DOHH2 (cell line): ENCODE measurements at regions not wholly inside any gene's neighbourhood (a gene's known extent, or its start where the extent isn't known, plus 50 kb on each side); places are given as distances from the start of the nearest gene placed in this dataset.
"Not testable (repeated sequence)": the region's sequence is repeated elsewhere in the genome, so short reads cannot be mapped to it uniquely, and the experiment has no call there.

ENCODE experiments used
- H3F3A ChIP-seq: fragments of 200-600 bp; sonication (generic), shearing (Covaris generic); 2 replicates; pipeline ENCODE4 v1.6.0; 2016; ENCODE audit warnings: antibody characterized with exemption, mild to moderate bottlenecking; ENCODE audit not compliant: control insufficient read depth, insufficient read depth
- H3K27ac ChIP-seq: fragments of 200-600 bp; sonication (generic); 2 replicates; pipeline ENCODE4 v1.5.1; 2014; ENCODE audit warnings: low read depth, mild to moderate bottlenecking, low read length, moderate library complexity
- H3K27me3 ChIP-seq: fragments of 200-600 bp; sonication (generic); 2 replicates; pipeline ENCODE4 v1.6.1; 2014; ENCODE audit warnings: mild to moderate bottlenecking, low read length, mixed read lengths; ENCODE audit not compliant: control insufficient read depth
- H3K36me3 ChIP-seq: fragments of 200-600 bp; sonication (generic); 2 replicates; pipeline ENCODE4 v1.6.1; 2014; ENCODE audit warnings: mild to moderate bottlenecking, low read length, moderate library complexity, mixed read lengths; ENCODE audit not compliant: control insufficient read depth
- H3K4me1 ChIP-seq: fragments of 200-600 bp; sonication (generic); 2 replicates; pipeline ENCODE4 v1.6.1; 2014; ENCODE audit warnings: mild to moderate bottlenecking, low read length, mixed read lengths; ENCODE audit not compliant: control insufficient read depth
- H3K4me2 ChIP-seq: fragments of 200-600 bp; sonication (generic); 2 replicates; pipeline ENCODE4 v1.6.0; 2014; ENCODE audit warnings: mild to moderate bottlenecking, low read length, moderate library complexity
- H3K4me3 ChIP-seq: fragments of 200-600 bp; sonication (generic); 2 replicates; pipeline ENCODE4 v1.5.1; 2014; ENCODE audit warnings: mild to moderate bottlenecking, low read length, mixed read lengths
- H3K79me2 ChIP-seq: fragments of 200-600 bp; sonication (generic); 2 replicates; pipeline ENCODE4 v1.6.1; 2014; ENCODE audit warnings: mild to moderate bottlenecking, low read length, mixed read lengths; ENCODE audit not compliant: control insufficient read depth
- H3K9me2 ChIP-seq: fragments of 200-600 bp; sonication (generic); replicated peaks from 2 replicates; pipeline ENCODE4 v1.6.1; 2014; ENCODE audit warnings: mild to moderate bottlenecking, low read length, mixed read lengths; ENCODE audit not compliant: control insufficient read depth
- H3K9me3 ChIP-seq: fragments of 200-600 bp; sonication (generic); 2 replicates; pipeline ENCODE4 v1.6.1; 2014; ENCODE audit warnings: antibody characterized with exemption, low read length, mixed read lengths; ENCODE audit not compliant: control insufficient read depth, insufficient read depth
- H4K20me1 ChIP-seq: fragments of 200-600 bp; sonication (generic); 2 replicates; pipeline ENCODE4 v1.6.0; 2014; ENCODE audit warnings: low read depth, mild to moderate bottlenecking, antibody characterized with exemption, low read length, moderate library complexity; ENCODE audit not compliant: control insufficient read depth, insufficient read depth
- CTCF ChIP-seq: fragments of 200-600 bp; sonication (generic); IDR thresholded peaks from one replicate; pipeline ENCODE4 v1.5.1; 2014; ENCODE audit warnings: antibody characterized with exemption, mild to moderate bottlenecking, low read depth, low read length; ENCODE audit not compliant: poor library complexity, severe bottlenecking
- EZH2phosphoT487 ChIP-seq: fragments of 200-600 bp; sonication (generic); IDR thresholded peaks from 2 replicates; pipeline ENCODE4 v1.6.1; 2017; ENCODE audit warnings: borderline replicate concordance, mild to moderate bottlenecking, antibody characterized with exemption, low read length, moderate library complexity, mixed read lengths

DNA sequence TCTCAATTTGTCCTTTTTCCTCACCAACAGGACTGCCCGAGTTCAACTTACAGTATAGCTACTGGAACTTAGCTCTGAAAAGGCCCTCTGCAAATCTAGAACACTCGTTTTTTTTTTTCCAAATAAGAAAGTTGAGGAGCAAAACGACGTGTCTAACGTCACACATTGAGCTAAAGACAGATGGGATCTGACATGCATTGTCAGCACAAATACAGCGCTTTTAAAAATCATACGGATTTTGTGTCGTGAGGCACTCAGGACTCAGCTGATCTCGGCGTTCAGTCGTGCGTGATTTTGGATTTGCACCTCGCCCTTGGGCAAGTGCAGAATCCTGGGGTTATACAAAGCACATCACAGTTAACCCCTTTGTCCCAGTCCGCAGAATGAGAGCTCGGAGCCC, 94.7 kb upstream of the ZNF322 start:
- H3K9me2 ChIP-seq: no peaks in the 10 kb centered on the region
- TF ChIP-seq EZH2phosphoT487 (no peak), CTCF (no peak)
- H3K4me2 ChIP-seq: no peak overlapping the region
- no peaks in the 10 kb centered on the region for H3K27me3 ChIP-seq
- H3K79me2 ChIP-seq: no peaks in the 10 kb centered on the region
- H3K36me3 ChIP-seq: no peaks in the 10 kb centered on the region
- H3K4me3 ChIP-seq: no peak overlapping the region
- H3K4me1 ChIP-seq: no peaks in the 10 kb centered on the region
- no peaks in the 10 kb centered on the region for H3F3A ChIP-seq
- H3K27ac ChIP-seq: no peak overlapping the region
- H4K20me1 ChIP-seq: no peaks in the 10 kb centered on the region
- H3K9me3 ChIP-seq: no peaks in the 10 kb centered on the region

- H3K79me2 ChIP-seq, H3K36me3 ChIP-seq, H3K4me3 ChIP-seq, H3K4me2 ChIP-seq, H3K4me1 ChIP-seq, H3K27ac ChIP-seq, H3K9me3 ChIP-seq, H3F3A ChIP-seq, H4K20me1 ChIP-seq, H3K9me2 ChIP-seq, H3K27me3 ChIP-seq: not testable (repeated sequence)
These were observed 95.3 kb upstream of the ZNF322 start for GRCh38 chr6:26754801-26755200.

DNA sequence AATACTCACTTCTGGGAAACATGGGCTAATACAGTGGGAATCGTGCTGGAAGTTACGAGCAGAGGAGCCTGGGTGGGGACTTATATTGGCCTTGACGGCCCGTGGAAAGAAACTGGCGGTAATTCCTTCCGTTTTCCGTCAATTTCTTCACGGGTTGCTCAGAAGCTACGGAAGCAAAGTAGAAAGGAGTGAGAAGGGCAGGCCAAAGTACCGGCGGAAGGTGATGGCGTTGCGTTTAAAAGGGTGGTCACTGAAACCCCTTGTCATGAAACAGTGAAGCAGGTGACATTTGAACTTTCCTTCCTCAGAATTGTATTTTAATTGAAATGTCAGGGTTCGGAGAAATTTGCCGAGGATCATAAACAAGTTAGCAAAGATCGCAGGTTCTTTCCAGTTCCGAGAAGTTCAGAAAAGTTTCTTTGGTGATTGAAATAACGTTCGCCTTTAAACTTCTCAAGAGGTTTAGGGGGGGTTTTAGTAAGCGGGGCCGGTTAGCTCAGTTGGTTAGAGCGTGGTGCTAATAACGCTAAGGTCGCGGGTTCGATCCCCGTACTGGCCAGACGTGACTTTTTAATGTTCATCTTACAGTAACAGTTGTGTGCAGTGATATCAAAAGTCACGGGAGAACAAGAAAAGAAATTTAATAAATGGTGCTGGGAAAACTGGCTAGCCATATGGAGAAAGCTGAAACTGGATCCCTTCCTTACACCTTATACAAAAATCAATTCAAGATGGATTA, 96.7 kb upstream of the ZNF322 start:
- not testable (repeated sequence) for H3K4me2 ChIP-seq, H3K9me2 ChIP-seq, H3K36me3 ChIP-seq, H3K4me3 ChIP-seq, H4K20me1 ChIP-seq, H3F3A ChIP-seq, H3K27ac ChIP-seq, H3K9me3 ChIP-seq, H3K79me2 ChIP-seq, H3K27me3 ChIP-seq, H3K4me1 ChIP-seq

DNA sequence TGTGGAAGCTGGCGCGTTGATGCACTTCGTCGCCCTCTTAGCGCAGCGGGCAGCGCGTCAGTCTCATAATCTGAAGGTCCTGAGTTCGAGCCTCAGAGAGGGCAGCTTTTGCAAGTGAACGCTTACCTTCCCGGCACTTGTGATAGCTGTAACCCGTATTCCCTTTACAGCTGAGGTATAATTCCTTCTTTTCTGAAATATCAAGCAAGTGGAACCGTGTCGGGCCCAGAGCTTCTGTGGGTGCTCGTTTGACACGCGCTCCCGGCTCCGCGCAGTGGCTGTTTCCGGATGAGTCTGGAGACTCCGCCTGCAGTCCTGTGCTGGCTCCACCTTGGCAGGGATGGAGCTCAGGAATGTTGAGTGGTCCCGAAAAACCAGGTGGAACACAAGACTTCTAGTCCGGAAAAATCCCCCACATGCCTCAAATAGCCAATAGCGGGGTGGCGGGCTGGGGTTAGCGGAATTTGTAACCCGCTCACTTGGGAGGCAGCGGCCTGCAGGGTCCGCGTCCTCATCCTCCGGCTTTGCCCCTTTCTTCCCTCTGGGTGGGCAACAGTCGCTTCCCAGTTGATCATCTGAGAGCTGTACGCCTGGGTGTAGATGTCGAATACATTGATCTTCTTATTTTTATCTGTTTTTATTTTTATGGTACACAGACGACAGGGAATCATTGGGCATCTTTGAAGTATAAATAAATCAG, 106.8 kb upstream of the ZNF322 start:
- not testable (repeated sequence) for H3K27ac ChIP-seq, H4K20me1 ChIP-seq, H3F3A ChIP-seq, H3K4me2 ChIP-seq, H3K4me1 ChIP-seq, H3K4me3 ChIP-seq, H3K79me2 ChIP-seq, H3K27me3 ChIP-seq, H3K9me2 ChIP-seq, H3K36me3 ChIP-seq, H3K9me3 ChIP-seq

GRCh38 chr6:26770941-26771666, 111.6 kb upstream of the ZNF322 start:
- H3K36me3 ChIP-seq, H3K4me1 ChIP-seq, H3K27me3 ChIP-seq, H3K79me2 ChIP-seq, H3K4me2 ChIP-seq, H4K20me1 ChIP-seq, H3K27ac ChIP-seq, H3K9me3 ChIP-seq, H3K4me3 ChIP-seq, H3F3A ChIP-seq, H3K9me2 ChIP-seq: not testable (repeated sequence)

DNA sequence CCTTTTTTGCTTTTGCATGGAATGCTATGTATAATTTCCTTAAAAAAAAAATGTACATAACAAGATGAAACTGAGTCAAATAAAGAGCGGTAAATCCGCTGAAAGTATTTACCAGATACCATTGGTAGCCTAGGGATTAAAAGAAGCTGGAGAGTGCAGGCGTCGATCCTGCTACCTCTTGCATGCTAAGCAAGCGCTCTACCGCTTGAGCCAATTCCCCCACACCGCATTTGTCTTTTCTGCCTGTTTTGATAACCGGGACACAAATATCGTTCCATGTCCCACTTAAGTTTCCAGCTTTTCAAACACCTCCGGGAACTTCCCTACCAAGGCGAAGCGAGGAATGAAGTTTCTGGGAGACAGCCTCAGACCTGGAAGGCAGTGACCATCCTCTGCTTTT, 113.9 kb upstream of the ZNF322 start:
- not testable (repeated sequence) for H3K4me1 ChIP-seq

DNA sequence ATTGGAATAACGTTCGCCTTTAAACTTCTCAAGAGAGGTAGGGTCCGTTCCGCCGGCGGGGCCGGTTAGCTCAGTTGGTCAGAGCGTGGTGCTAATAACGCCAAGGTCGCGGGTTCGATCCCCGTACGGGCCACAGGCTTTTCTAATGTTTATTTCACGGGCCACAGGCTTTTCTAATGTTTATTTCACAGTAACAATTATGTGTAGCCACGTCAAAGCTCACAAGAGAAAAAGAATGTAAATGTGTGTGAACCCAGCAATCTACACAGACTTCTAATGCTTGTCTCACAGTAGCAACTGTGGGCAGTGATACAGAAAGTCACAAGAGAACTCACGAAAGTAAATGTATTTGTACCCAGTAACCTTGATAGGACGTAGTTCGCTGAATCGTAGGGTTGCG, 121.0 kb upstream of the ZNF322 start:
- H3F3A ChIP-seq, H3K4me3 ChIP-seq, H3K36me3 ChIP-seq, H4K20me1 ChIP-seq, H3K9me2 ChIP-seq, H3K4me2 ChIP-seq, H3K27me3 ChIP-seq, H3K9me3 ChIP-seq, H3K79me2 ChIP-seq, H3K27ac ChIP-seq, H3K4me1 ChIP-seq: not testable (repeated sequence)

More for the DNA sequence above, 113.9 kb upstream of the ZNF322 start:
- H3K9me3 ChIP-seq, H3K27me3 ChIP-seq, H3K79me2 ChIP-seq, H3F3A ChIP-seq, H4K20me1 ChIP-seq, H3K4me3 ChIP-seq, H3K36me3 ChIP-seq, H3K9me2 ChIP-seq, H3K27ac ChIP-seq, H3K4me2 ChIP-seq: not testable (repeated sequence)
